Hepatocyte (in vitro differentiated cells): ENCODE measurements at regions not wholly inside any gene's neighbourhood (a gene's known extent, or its start where the extent isn't known, plus 50 kb on each side); places are given as distances from the start of the nearest gene placed in this dataset.

ENCODE experiments used
- CTCF ChIP-seq: fragments of 200-600 bp; sonication (generic); IDR thresholded peaks from 2 replicates; pipeline ENCODE4 v1.5.1; 2016; ENCODE audit warnings: antibody characterized with exemption, mild to moderate bottlenecking; ENCODE audit not compliant: poor library complexity
- EZH2 ChIP-seq: fragments of 200-600 bp; sonication (generic); IDR thresholded peaks from 2 replicates; pipeline ENCODE4 v1.6.1; 2016; ENCODE audit warnings: antibody characterized with exemption, mild to moderate bottlenecking, borderline replicate concordance

GRCh38 chr5:125633523-125633922 lies 789.7 kb upstream of the GRAMD2B start:
- TF ChIP-seq CTCF (no peak), EZH2 (no peak)
